Retinal pigment epithelial cell (primary cell): ENCODE measurements at regions not wholly inside any gene's neighbourhood (a gene's known extent, or its start where the extent isn't known, plus 50 kb on each side); places are given as distances from the start of the nearest gene placed in this dataset.

Experiments
- DNase-seq: peaks from one replicate; pipeline ENCODE4 v3.0.0-alpha.2; 2010; ENCODE audit warnings: low read depth
- H3K4me3 ChIP-seq: 2 replicates; pipeline ENCODE4 v1.5.1; 2011; ENCODE audit warnings: mild to moderate bottlenecking, low read length, control low read depth, moderate library complexity
- CTCF ChIP-seq: conservative IDR thresholded peaks from 2 replicates; pipeline ENCODE4 v1.5.1; 2011; ENCODE audit warnings: low read depth, low read length, control low read depth, inconsistent platforms

GRCh38 chrX:155679715-155680114, 67.0 kb upstream of the TMLHE start:
- no peak for TF ChIP-seq CTCF
- no peak overlapping the region for H3K4me3 ChIP-seq
- no peak for DNase-seq

- no peak for TF ChIP-seq CTCF
- DNase-seq, result no peak
- no peak overlapping the region for H3K4me3 ChIP-seq
These were observed 60.6 kb upstream of the TMLHE start for GRCh38 chrX:155673338-155673737.

- TF ChIP-seq CTCF, result no peak
- no peak overlapping the region for H3K4me3 ChIP-seq
- DNase-seq, result no peak
These were observed 54.0 kb upstream of the TMLHE start for GRCh38 chrX:155666741-155667140.
